GM18499 (cell line): ENCODE measurements at regions not wholly inside any gene's neighbourhood (a gene's known extent, or its start where the extent isn't known, plus 50 kb on each side); places are given as distances from the start of the nearest gene placed in this dataset.
A peak's percentile ranks its signal among the peaks of the same experiment; 100 is the strongest.

ENCODE experiments used
- ATAC-seq: cut with Tn5 transposase; IDR thresholded peaks from one replicate; pipeline ENCODE4 v1.9.1; 2021; ENCODE audit warnings: moderate number of reproducible peaks; ENCODE audit not compliant: insufficient read depth, unreplicated experiment

- ATAC-seq, result no peak
Measured at GRCh38 chr11:127105593-127106541, 105.3 kb upstream of the KIRREL3 start.

GRCh38 chr11:127103586-127104388 is 103.2 kb upstream of the KIRREL3 start:
- ATAC-seq, result no peak

GRCh38 chr11:127098684-127099083 is 98.1 kb upstream of the KIRREL3 start:
- no peak for ATAC-seq

GRCh38 chr11:127080735-127081134 is 80.2 kb upstream of the KIRREL3 start:
- ATAC-seq, result no peak

- no peak for ATAC-seq
Measured at GRCh38 chr11:127075758-127076157, 75.2 kb upstream of the KIRREL3 start.

- ATAC-seq, result peak; percentile 80
Measured at GRCh38 chr11:127074151-127074761, 73.7 kb upstream of the KIRREL3 start.

- no peak for ATAC-seq
Measured at GRCh38 chr11:127073621-127074020, 73.1 kb upstream of the KIRREL3 start.

GRCh38 chr11:127071606-127072005 is 71.0 kb upstream of the KIRREL3 start:
- ATAC-seq, result no peak

- ATAC-seq, result no peak
Measured at GRCh38 chr11:127070808-127071207, 70.2 kb upstream of the KIRREL3 start.

GRCh38 chr11:127066401-127067090 is 66.0 kb upstream of the KIRREL3 start:
- ATAC-seq, result no peak

- ATAC-seq, result no peak
Measured at GRCh38 chr11:127063241-127063640, 62.7 kb upstream of the KIRREL3 start.

GRCh38 chr11:127061947-127062346 is 61.4 kb upstream of the KIRREL3 start:
- ATAC-seq, result no peak

GRCh38 chr11:127059750-127060149 is 59.2 kb upstream of the KIRREL3 start:
- ATAC-seq, result no peak

- ATAC-seq, result no peak
Measured at GRCh38 chr11:127059286-127059685, 58.7 kb upstream of the KIRREL3 start.

GRCh38 chr11:127058524-127058923 is 58.0 kb upstream of the KIRREL3 start:
- ATAC-seq, result no peak

- ATAC-seq, result no peak
Measured at GRCh38 chr11:127057126-127057525, 56.6 kb upstream of the KIRREL3 start.

- no peak for ATAC-seq
Measured at GRCh38 chr11:127056338-127056971, 55.9 kb upstream of the KIRREL3 start.

- no peak for ATAC-seq
Measured at GRCh38 chr11:127055236-127055635, 54.7 kb upstream of the KIRREL3 start.

GRCh38 chr11:127054153-127054552 is 53.6 kb upstream of the KIRREL3 start:
- no peak for ATAC-seq

- no peak for ATAC-seq
Measured at GRCh38 chr11:127052404-127052803, 51.8 kb upstream of the KIRREL3 start.
